Endothelial cell of umbilical vein (primary cell): ENCODE measurements at regions not wholly inside any gene's neighbourhood (a gene's known extent, or its start where the extent isn't known, plus 50 kb on each side); places are given as distances from the start of the nearest gene placed in this dataset.

ENCODE experiments used
- BruUV-seq: library from RNA; stranded (reverse); fragments of 400-500 nt; replicated peaks from 2 replicates; lab custom pipeline; 2021; lab: Mats Ljungman, UMichigan
- CTCF ChIA-PET: fragments of 300-600, 350-600 bp; sonication (Branson Sonifier 250); formaldehyde crosslinking; loops from one replicate; lab custom pipeline; 2021; ENCODE audit warnings: antibody characterized with exemption, inconsistent platforms; lab: Charles Lee
- POLR2A ChIA-PET: fragments of 300-600, 350-600 bp; sonication (Branson Sonifier 250); formaldehyde crosslinking; loops from one replicate; lab custom pipeline; 2021; ENCODE audit warnings: antibody characterized with exemption, inconsistent platforms; lab: Charles Lee
- DNase-seq: peaks from one replicate; pipeline ENCODE4 v3.0.0-alpha.2; 2011; ENCODE audit warnings: low read depth, low spot score
- FAIRE-seq: peaks from 2 replicates; lab custom pipeline; 2011; peaks lifted over from hg19 to GRCh38; lab: Jason Lieb, UNC
- H2AFZ ChIP-seq: 2 replicates; pipeline ENCODE4 v1.6.0; 2012; ENCODE audit warnings: low read depth, low read length, control low read depth, inconsistent platforms
- H3K27ac ChIP-seq: 2 replicates; pipeline ENCODE4 v1.5.1; 2011; ENCODE audit warnings: low read depth, mild to moderate bottlenecking, control low read depth, low read length, moderate library complexity; ENCODE audit not compliant: insufficient read depth
- H3K27me3 ChIP-seq, 2 experiments: 2 replicates each; pipeline versions ENCODE4 v1.6.0 to v1.6.1; 2011; ENCODE audit warnings: low read length in 2 of 2, mixed read lengths in 1 of 2; ENCODE audit not compliant: control insufficient read depth in 2 of 2, insufficient read depth in 2 of 2
- H3K36me3 ChIP-seq, 2 experiments: 2 replicates in 1 of 2; 3 replicates in 1 of 2; pipeline ENCODE4 v1.5.1; 2011; ENCODE audit warnings: low read length in 2 of 2, mild to moderate bottlenecking in 1 of 2, moderate library complexity in 1 of 2; ENCODE audit not compliant: control insufficient read depth in 2 of 2, insufficient read depth in 2 of 2; ENCODE audit errors: extremely low read depth in 1 of 2
- H3K4me1 ChIP-seq: 3 replicates; pipeline ENCODE4 v1.5.1; 2011; ENCODE audit warnings: mild to moderate bottlenecking, low read length; ENCODE audit not compliant: control insufficient read depth, insufficient read depth; ENCODE audit errors: extremely low read depth
- H3K4me2 ChIP-seq: 2 replicates; pipeline ENCODE4 v1.6.1; 2011; ENCODE audit warnings: low read length, control low read depth, mixed read lengths; ENCODE audit not compliant: insufficient read depth
- H3K4me3 ChIP-seq, 3 experiments: fragments of 200-600 bp in 1 of 3; sonication (generic), shearing (Covaris generic) in 1 of 3; replicated peaks in 1 of 3; 2 replicates each; pipeline ENCODE4 v1.5.1; 2011 to 2016; ENCODE audit warnings: control low read depth in 3 of 3, low read length in 3 of 3, mild to moderate bottlenecking in 2 of 3, inconsistent platforms in 1 of 3, low read depth in 1 of 3, moderate library complexity in 1 of 3; ENCODE audit not compliant: insufficient read depth in 1 of 3
- H3K79me2 ChIP-seq: 2 replicates; pipeline ENCODE4 v1.6.0; 2012; ENCODE audit warnings: low read length, inconsistent platforms; ENCODE audit not compliant: control insufficient read depth, insufficient read depth
- H3K9ac ChIP-seq: replicated peaks from 2 replicates; pipeline ENCODE3; 2011; ENCODE audit warnings: low read length, control low read depth; ENCODE audit not compliant: insufficient read depth; ENCODE audit errors: extremely low read depth
- H3K9me1 ChIP-seq: replicated peaks from 3 replicates; pipeline ENCODE4 v1.6.0; 2011; ENCODE audit warnings: mild to moderate bottlenecking, low read length; ENCODE audit not compliant: control insufficient read depth, insufficient read depth; ENCODE audit errors: extremely low read depth
- H3K9me3 ChIP-seq: replicated peaks from 2 replicates; pipeline ENCODE4 v1.5.1; 2012; ENCODE audit warnings: low read length, inconsistent platforms; ENCODE audit not compliant: control insufficient read depth, insufficient read depth
- H4K20me1 ChIP-seq: replicated peaks from 2 replicates; pipeline ENCODE3; 2011; ENCODE audit warnings: mild to moderate bottlenecking, low read length; ENCODE audit not compliant: control insufficient read depth, insufficient read depth; ENCODE audit errors: extremely low read depth
- CTCF ChIP-seq, 2 donors: IDR thresholded peaks; 1 replicate in 1 of 2; 2 replicates in 1 of 2; pipeline ENCODE4 v1.5.1; 2011; ENCODE audit warnings: low read length in 2 of 2, mild to moderate bottlenecking in 2 of 2, moderate library complexity in 2 of 2, control low read depth in 1 of 2, inconsistent platforms in 1 of 2, low read depth in 1 of 2; ENCODE audit not compliant: insufficient read depth in 1 of 2; ENCODE audit errors: extremely low read depth in 1 of 2
- EZH2 ChIP-seq: IDR thresholded peaks from 2 replicates; pipeline ENCODE4 v1.6.1; 2012; ENCODE audit warnings: borderline replicate concordance, low read depth, mild to moderate bottlenecking, moderate library complexity, low read length, inconsistent platforms; ENCODE audit not compliant: severe bottlenecking
- FOS ChIP-seq: IDR thresholded peaks from 2 replicates; pipeline ENCODE4 v1.6.1; 2011; ENCODE audit warnings: mild to moderate bottlenecking, low read length, moderate library complexity, borderline replicate concordance; ENCODE audit not compliant: insufficient read depth
- GATA2 ChIP-seq: IDR thresholded peaks from 2 replicates; pipeline ENCODE4 v1.7.0; 2011; ENCODE audit warnings: low read depth, mild to moderate bottlenecking, moderate library complexity, mixed read lengths, low read length; ENCODE audit not compliant: insufficient read length, insufficient read depth
- JUN ChIP-seq: IDR thresholded peaks from 2 replicates; pipeline ENCODE4 v1.6.1; 2011; ENCODE audit warnings: borderline replicate concordance, low read depth; ENCODE audit not compliant: insufficient read length, insufficient read depth
- MYC ChIP-seq: IDR thresholded peaks from one replicate; pipeline ENCODE4 v1.6.1; 2011; ENCODE audit warnings: mild to moderate bottlenecking, low read depth, low read length
- POLR2A ChIP-seq: IDR thresholded peaks from 2 replicates; pipeline ENCODE4 v1.6.1; 2012; ENCODE audit warnings: low read depth, mild to moderate bottlenecking, control low read depth, low read length
- POLR2AphosphoS5 ChIP-seq: IDR thresholded peaks from 2 replicates; pipeline ENCODE4 v1.6.1; 2012; ENCODE audit warnings: low read depth, mild to moderate bottlenecking, control low read depth, low read length, moderate library complexity; ENCODE audit not compliant: insufficient read depth
- dilution Hi-C: fragments of 300-500 bp; cut with MboI; formaldehyde crosslinking; loops from one replicate; pipeline ENCODE4 v1.15.0; 2019; ENCODE audit warnings: low sequenced_read_pairs; ENCODE audit not compliant: extremely low pct_ligation_motif_present
- intact Hi-C: fragments of 100-400 bp; cut with micrococcal nuclease; formaldehyde crosslinking; loops from one replicate; pipeline ENCODE4 v1.10.0; 2022
- TF ChIP-seq, protein P1 (sequence below): IDR thresholded peaks from 2 replicates; pipeline ENCODE4 v1.6.1; 2011; ENCODE audit not compliant: insufficient read depth, insufficient read length

DNA sequence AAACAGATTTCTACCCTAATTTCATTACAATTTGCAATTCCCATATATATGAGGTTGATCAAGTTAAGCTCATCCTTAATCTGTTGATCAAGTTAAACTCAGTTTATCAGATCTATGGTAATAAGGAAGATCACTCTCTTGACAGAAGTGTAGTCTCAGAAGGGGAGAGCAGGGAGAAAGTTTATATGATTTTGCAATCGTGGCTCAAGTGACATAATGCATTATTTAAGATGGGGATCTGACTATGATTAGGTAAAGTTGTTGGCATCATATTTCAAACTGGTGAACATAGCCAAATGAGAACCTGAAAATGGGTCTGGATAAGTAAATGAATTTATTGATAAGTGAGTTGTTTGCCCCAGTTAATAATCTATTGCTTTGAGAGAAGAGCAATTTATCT lies 995.3 kb downstream of the OTOL1 start:
- ChIA-PET POLR2A (no interaction called here), CTCF (no interaction called here)
- no peak overlapping the region for H3K4me2 ChIP-seq
- no peaks in the 10 kb centered on the region for H3K9me1 ChIP-seq
- no peaks in the 10 kb centered on the region for H3K36me3 ChIP-seq
- dilution Hi-C loops (no loop called here), intact Hi-C loops (no loop called here)
- no peak for DNase-seq
- H3K27me3 ChIP-seq, result no peaks in the 10 kb centered on the region
- no peaks in the 10 kb centered on the region for H3K4me1 ChIP-seq
- H3K9ac ChIP-seq, result no peak overlapping the region
- no peak overlapping the region for H3K4me3 ChIP-seq
- H4K20me1 ChIP-seq, result no peaks in the 10 kb centered on the region
- H3K27ac ChIP-seq, result no peak overlapping the region
- no peaks in the 10 kb centered on the region for H3K79me2 ChIP-seq
- no TSS peak for BruUV-seq
- no peak overlapping the region for H2AFZ ChIP-seq
- no peak for FAIRE-seq
- H3K9me3 ChIP-seq, result no peaks in the 10 kb centered on the region
- TF ChIP-seq GATA2 (no peak), EZH2 (no peak), JUN (no peak)

- BruUV-seq, result no TSS peak
- no peak overlapping the region for H3K27ac ChIP-seq
- H3K9me1 ChIP-seq, result no peaks in the 10 kb centered on the region
- no peak overlapping the region for H3K9ac ChIP-seq
- H3K9me3 ChIP-seq, result no peaks in the 10 kb centered on the region
- no peaks in the 10 kb centered on the region for H3K4me1 ChIP-seq
- intact Hi-C loops (no loop called here), dilution Hi-C loops (no loop called here)
- H3K79me2 ChIP-seq, result no peaks in the 10 kb centered on the region
- CTCF ChIA-PET, result no interaction called here
- no peaks in the 10 kb centered on the region for H4K20me1 ChIP-seq
- no peak for FAIRE-seq
- POLR2A ChIA-PET, result no interaction called here
- no peak overlapping the region for H2AFZ ChIP-seq
- H3K4me2 ChIP-seq, result no peak overlapping the region
- H3K4me3 ChIP-seq, result no peak overlapping the region
- no peak for DNase-seq
- no peaks in the 10 kb centered on the region for H3K36me3 ChIP-seq
- no peaks in the 10 kb centered on the region for H3K27me3 ChIP-seq
- TF ChIP-seq MYC, result no peak
- TF ChIP-seq, protein P1, sequence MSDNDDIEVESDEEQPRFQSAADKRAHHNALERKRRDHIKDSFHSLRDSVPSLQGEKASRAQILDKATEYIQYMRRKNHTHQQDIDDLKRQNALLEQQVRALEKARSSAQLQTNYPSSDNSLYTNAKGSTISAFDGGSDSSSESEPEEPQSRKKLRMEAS, result no peak
- no peak for TF ChIP-seq GATA2
- TF ChIP-seq CTCF (IDR thresholded peaks at IDR 0.05; ENCODE audit: extremely low read depth in 1 of 2, insufficient read depth in 1 of 2, low read depth in 1 of 2, low read length in 2 of 2), result no peak
- no peak for TF ChIP-seq EZH2
- no peak for TF ChIP-seq POLR2AphosphoS5
- TF ChIP-seq FOS, result no peak
- TF ChIP-seq POLR2A, result no peak
- TF ChIP-seq JUN, result no peak
Observed at GRCh38 chr3:162492446-162493081, 996.0 kb downstream of the OTOL1 start.
